WTC11 (cell line): ENCODE measurements at regions not wholly inside any gene's neighbourhood (a gene's known extent, or its start where the extent isn't known, plus 50 kb on each side); places are given as distances from the start of the nearest gene placed in this dataset.

Experiments used
- ATAC-seq: fragments of 200-7000 bp; cut with Tn5 transposase; 2 replicates; pipeline ENCODE4 v1.10.0; 2021; ENCODE audit warnings: mild to moderate bottlenecking, moderate library complexity
- CTCF ChIA-PET: fragments of 300-600 bp; sonication (Branson Sonifier 250); formaldehyde crosslinking; loops from one replicate; lab custom pipeline; 2021; ENCODE audit warnings: antibody characterized with exemption; lab: Charles Lee
- POLR2A ChIA-PET: fragments of 350-600 bp; sonication (Branson Sonifier 250); formaldehyde crosslinking; loops from one replicate; lab custom pipeline; 2021; ENCODE audit warnings: antibody characterized with exemption; lab: Charles Lee
- DNase-seq: peaks from one replicate; pipeline ENCODE4 v3.0.0; 2021; ENCODE audit warnings: low spot score
- H3K27ac Mint-ChIP-seq: 2 replicates; pipeline ENCODE4 v1.8.0; 2021; ENCODE audit warnings: mixed read lengths
- H3K27me3 Mint-ChIP-seq: 2 replicates; pipeline ENCODE4 v1.8.0; 2021; ENCODE audit warnings: low read depth, mild to moderate bottlenecking, moderate library complexity, mixed read lengths
- H3K36me3 Mint-ChIP-seq: 2 replicates; pipeline ENCODE4 v1.8.0; 2021; ENCODE audit warnings: mixed read lengths
- H3K4me1 Mint-ChIP-seq: 2 replicates; pipeline ENCODE4 v1.8.0; 2022; ENCODE audit warnings: mixed read lengths
- H3K4me3 Mint-ChIP-seq: 2 replicates; pipeline ENCODE4 v1.8.0; 2021; ENCODE audit warnings: mild to moderate bottlenecking, moderate library complexity, mixed read lengths
- H3K9me3 Mint-ChIP-seq: 2 replicates; pipeline ENCODE4 v1.8.0; 2021; ENCODE audit warnings: mixed read lengths
- AFF4 ChIP-seq: sonication (generic); formaldehyde crosslinking; IDR thresholded peaks from 2 replicates; pipeline ENCODE4 v1.8.1; 2023; ENCODE audit warnings: mild to moderate bottlenecking, missing genetic modification reagents, borderline replicate concordance
- ARID4B ChIP-seq: sonication (generic); formaldehyde crosslinking; IDR thresholded peaks from 2 replicates; pipeline ENCODE4 v1.8.0; 2023; ENCODE audit warnings: missing genetic modification reagents, mild to moderate bottlenecking, borderline replicate concordance
- E2F5 ChIP-seq: sonication (generic); formaldehyde crosslinking; IDR thresholded peaks from 2 replicates; pipeline ENCODE4 v1.8.1; 2022; ENCODE audit warnings: mild to moderate bottlenecking, moderate library complexity, missing genetic modification reagents
- ELF4 ChIP-seq: sonication (generic); formaldehyde crosslinking; IDR thresholded peaks from 2 replicates; pipeline ENCODE4 v1.8.1; 2022; ENCODE audit warnings: low read depth, mild to moderate bottlenecking, moderate library complexity, missing genetic modification reagents
- ESRRA ChIP-seq: sonication (generic); formaldehyde crosslinking; IDR thresholded peaks from 2 replicates; pipeline ENCODE4 v1.8.1; 2022; ENCODE audit warnings: mild to moderate bottlenecking, missing genetic modification reagents, borderline replicate concordance
- ETV6 ChIP-seq: sonication (generic); formaldehyde crosslinking; IDR thresholded peaks from 2 replicates; pipeline ENCODE4 v1.8.1; 2022; ENCODE audit warnings: mild to moderate bottlenecking, missing genetic modification reagents
- FOXP4 ChIP-seq: sonication (generic); formaldehyde crosslinking; IDR thresholded peaks from 2 replicates; pipeline ENCODE4 v1.8.0; 2022; ENCODE audit warnings: mild to moderate bottlenecking, missing genetic modification reagents
- GABPB1 ChIP-seq: sonication (generic); formaldehyde crosslinking; IDR thresholded peaks from 2 replicates; pipeline ENCODE4 v1.8.1; 2023; ENCODE audit warnings: mild to moderate bottlenecking, missing genetic modification reagents
- HMGXB4 ChIP-seq: sonication (generic); formaldehyde crosslinking; IDR thresholded peaks from 2 replicates; pipeline ENCODE4 v1.8.1; 2023; ENCODE audit warnings: mild to moderate bottlenecking, moderate library complexity, missing genetic modification reagents
- IRF1 ChIP-seq: sonication (generic); formaldehyde crosslinking; IDR thresholded peaks from 2 replicates; pipeline ENCODE4 v1.8.0; 2023; ENCODE audit warnings: missing genetic modification reagents
- MLX ChIP-seq: sonication (generic); formaldehyde crosslinking; IDR thresholded peaks from 2 replicates; pipeline ENCODE4 v1.8.1; 2023; ENCODE audit warnings: mild to moderate bottlenecking, missing genetic modification reagents, moderate library complexity
- MXD4 ChIP-seq: fragments of 250-450 bp; sonication (Bioruptor Pico); IDR thresholded peaks from 2 replicates; pipeline ENCODE4 v1.8.0; 2021; ENCODE audit warnings: mild to moderate bottlenecking, moderate library complexity, borderline replicate concordance
- NR2C2 ChIP-seq: sonication (generic); formaldehyde crosslinking; IDR thresholded peaks from 2 replicates; pipeline ENCODE4 v1.8.0; 2022; ENCODE audit warnings: mild to moderate bottlenecking, missing genetic modification reagents
- RELA ChIP-seq: sonication (generic); formaldehyde crosslinking; IDR thresholded peaks from 2 replicates; pipeline ENCODE4 v1.8.1; 2022; ENCODE audit warnings: missing genetic modification reagents, mild to moderate bottlenecking, borderline replicate concordance
- RORB ChIP-seq: fragments of 250-450 bp; sonication (Bioruptor Pico); IDR thresholded peaks from 2 replicates; pipeline ENCODE4 v1.9.0; 2021; ENCODE audit warnings: mild to moderate bottlenecking
- SP1 ChIP-seq: sonication (generic); formaldehyde crosslinking; conservative IDR thresholded peaks from 2 replicates; pipeline ENCODE4 v1.8.1; 2022; ENCODE audit warnings: missing genetic modification reagents
- ZNF121 ChIP-seq: sonication (generic); formaldehyde crosslinking; IDR thresholded peaks from 2 replicates; pipeline ENCODE4 v1.8.0; 2023; ENCODE audit warnings: missing genetic modification reagents
- ZNF219 ChIP-seq: sonication (generic); formaldehyde crosslinking; IDR thresholded peaks from 2 replicates; pipeline ENCODE4 v1.8.0; 2023; ENCODE audit warnings: missing genetic modification reagents, mild to moderate bottlenecking, borderline replicate concordance
- ZNF263 ChIP-seq: sonication (generic); formaldehyde crosslinking; IDR thresholded peaks from 2 replicates; pipeline ENCODE4 v1.8.1; 2022; ENCODE audit warnings: low read depth, mild to moderate bottlenecking, moderate library complexity, missing genetic modification reagents
- ZNF671 ChIP-seq: fragments of 250-450 bp; sonication (Bioruptor Pico); IDR thresholded peaks from 2 replicates; pipeline ENCODE4 v1.8.0; 2021; ENCODE audit warnings: mild to moderate bottlenecking

- H3K4me3 Mint-ChIP-seq: no peak overlapping the region
- H3K27me3 Mint-ChIP-seq: no peaks in the 10 kb centered on the region
- H3K4me1 Mint-ChIP-seq: peaks cover 10% of the 10 kb centered on the region
- ATAC-seq (peak; percentile 81), DNase-seq (no peak)
- H3K9me3 Mint-ChIP-seq: no peaks in the 10 kb centered on the region
- ChIA-PET POLR2A (no interaction called here), CTCF (interaction anchor here (0.7 to 2.2 kb wide), 5 partner anchors 8 to 216 kb away, joined by 3 to 11 read pairs (median 6); no protein-coding TSS in a partner anchor)
- H3K27ac Mint-ChIP-seq: no peak overlapping the region
- TF ChIP-seq ELF4 (CRISPR knock-in tag): no peak
- no peak for TF ChIP-seq RORB (CRISPR knock-in tag)
- no peak for TF ChIP-seq ESRRA
- TF ChIP-seq E2F5 (CRISPR knock-in tag): no peak
- TF ChIP-seq AFF4: no peak
- TF ChIP-seq MXD4 (CRISPR knock-in tag): no peak
- H3K36me3 Mint-ChIP-seq: no peaks in the 10 kb centered on the region
These were observed 58.7 kb upstream of the GDF10 start for GRCh38 chr10:47241256-47241655.

- H3K9me3 Mint-ChIP-seq: no peaks in the 10 kb centered on the region
- ChIA-PET CTCF (interaction anchor here (0.6 to 1.9 kb wide), 5 partner anchors 9 to 217 kb away, joined by 3 to 7 read pairs (median 4); no protein-coding TSS in a partner anchor), POLR2A (no interaction called here)
- ATAC-seq (no peak), DNase-seq (no peak)
- no peaks in the 10 kb centered on the region for H3K36me3 Mint-ChIP-seq
- H3K4me1 Mint-ChIP-seq: peaks cover 10% of the 10 kb centered on the region
- no peak overlapping the region for H3K4me3 Mint-ChIP-seq
- no peak overlapping the region for H3K27ac Mint-ChIP-seq
- no peaks in the 10 kb centered on the region for H3K27me3 Mint-ChIP-seq
- no peak for TF ChIP-seq MLX (CRISPR knock-in tag)
- TF ChIP-seq HMGXB4 (CRISPR knock-in tag): no peak
- no peak for TF ChIP-seq GABPB1 (CRISPR knock-in tag)
- TF ChIP-seq ZNF671 (CRISPR knock-in tag): no peak
- no peak for TF ChIP-seq ZNF219
- no peak for TF ChIP-seq ETV6 (CRISPR knock-in tag)
- TF ChIP-seq NR2C2: no peak
- no peak for TF ChIP-seq RELA (CRISPR knock-in tag)
- TF ChIP-seq FOXP4 (CRISPR knock-in tag): no peak
- TF ChIP-seq ZNF121: no peak
- no peak for TF ChIP-seq SP1
- TF ChIP-seq IRF1 (CRISPR knock-in tag): no peak
- no peak for TF ChIP-seq ZNF263
- TF ChIP-seq ARID4B (CRISPR knock-in tag): no peak
These were observed 57.8 kb upstream of the GDF10 start for GRCh38 chr10:47241946-47242867.
